ENCODE measurements at regions not wholly inside any gene's neighbourhood (a gene's known extent, or its start where the extent isn't known, plus 50 kb on each side); places are given as distances from the start of the nearest gene placed in this dataset.

DNA sequence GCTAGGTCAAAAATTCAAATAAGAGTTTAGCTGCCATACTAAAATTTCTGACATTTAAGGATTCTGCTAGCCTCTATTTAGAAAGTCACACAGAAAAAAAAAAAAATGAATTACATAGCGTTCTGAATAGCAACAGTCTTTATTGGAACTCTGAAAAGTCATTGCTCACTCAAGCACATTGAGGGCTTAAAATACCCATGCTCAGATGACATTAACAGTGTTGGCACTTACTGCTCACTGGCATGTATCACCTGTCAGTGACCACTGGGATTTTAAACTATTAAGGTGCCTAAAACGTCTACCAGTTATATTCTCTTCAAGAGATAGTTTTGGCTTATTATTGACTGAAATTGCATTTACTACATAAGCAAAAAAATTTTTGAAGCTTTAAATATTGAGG is 468.0 kb upstream of the SPHKAP start:
- DNase-seq, result no peak

DNA sequence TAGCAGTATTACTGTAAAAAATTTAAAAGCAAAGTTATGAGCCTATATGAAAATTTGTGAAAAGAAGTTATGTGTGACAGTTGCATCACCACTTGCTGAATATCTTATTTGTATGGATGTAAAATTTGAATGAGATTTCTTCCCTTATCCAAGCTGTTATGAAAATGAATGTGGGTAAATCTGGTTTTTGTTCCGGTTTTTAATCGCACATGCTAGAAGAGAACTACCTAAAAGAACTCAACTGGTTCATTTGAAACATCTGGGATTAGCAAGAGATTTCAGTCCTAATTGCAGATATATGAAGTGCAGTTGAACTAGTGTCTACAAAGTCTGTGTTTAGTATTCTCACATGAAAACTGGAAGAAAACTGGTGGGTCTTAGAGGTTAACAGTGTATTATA is 467.1 kb upstream of the SPHKAP start:
- DNase-seq, result no peak

DNA sequence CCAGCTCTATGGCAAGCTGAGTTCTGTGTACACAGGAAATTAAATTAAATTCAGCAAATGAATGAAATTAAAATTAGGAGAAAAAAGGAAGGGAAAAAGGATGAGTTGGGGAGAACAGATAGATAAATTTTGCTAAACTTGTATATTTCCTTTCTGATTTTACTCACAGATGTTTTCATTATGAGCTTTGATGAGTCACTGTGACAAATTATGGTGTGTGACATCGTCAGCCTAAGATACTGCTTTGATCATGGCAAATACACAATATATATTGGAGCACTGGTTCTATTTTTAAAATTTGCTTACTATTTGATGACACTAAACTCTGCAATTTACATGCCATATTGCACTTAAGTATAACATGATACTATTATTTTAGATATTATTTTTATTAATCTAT is 464.6 kb upstream of the SPHKAP start:
- no peak for DNase-seq

DNA sequence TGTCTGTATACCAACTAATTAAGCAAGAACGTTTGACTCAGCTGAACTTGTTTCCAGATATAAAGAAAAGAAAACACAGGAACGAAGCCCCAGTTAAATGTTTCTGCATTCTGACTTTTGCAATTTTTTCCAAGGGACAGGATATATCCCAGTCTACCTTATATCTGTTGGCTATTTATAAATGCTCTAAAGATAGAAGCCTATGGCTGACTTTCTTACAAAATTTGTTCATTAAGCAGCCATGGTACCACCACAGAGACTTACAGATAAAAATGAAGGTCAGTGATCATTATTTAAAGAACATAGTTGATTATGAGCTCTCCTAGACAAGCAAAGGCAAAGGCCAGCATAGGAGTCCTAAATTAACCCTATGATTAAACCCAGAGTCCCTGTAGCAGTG is 462.7 kb upstream of the SPHKAP start:
- DNase-seq, result no peak

DNA sequence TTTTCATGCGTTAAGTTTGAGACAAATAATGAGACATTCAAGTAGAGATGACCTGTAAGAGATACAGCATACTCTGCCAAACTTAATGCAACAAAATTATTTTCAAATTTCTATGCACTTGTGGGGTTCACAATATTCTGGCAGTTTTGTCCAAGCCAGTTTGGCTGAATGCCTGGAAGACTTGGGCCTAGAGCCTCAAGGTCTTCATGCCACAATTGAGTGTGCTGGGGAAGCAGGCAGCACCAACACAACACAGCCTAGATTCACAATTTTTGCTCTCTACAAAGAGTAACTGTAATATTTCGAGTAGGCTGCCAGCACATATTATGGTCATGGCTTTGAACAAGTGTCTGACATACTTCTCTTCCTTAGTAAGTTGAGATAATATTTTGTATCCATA is 461.4 kb upstream of the SPHKAP start:
- DNase-seq, result no peak

DNA sequence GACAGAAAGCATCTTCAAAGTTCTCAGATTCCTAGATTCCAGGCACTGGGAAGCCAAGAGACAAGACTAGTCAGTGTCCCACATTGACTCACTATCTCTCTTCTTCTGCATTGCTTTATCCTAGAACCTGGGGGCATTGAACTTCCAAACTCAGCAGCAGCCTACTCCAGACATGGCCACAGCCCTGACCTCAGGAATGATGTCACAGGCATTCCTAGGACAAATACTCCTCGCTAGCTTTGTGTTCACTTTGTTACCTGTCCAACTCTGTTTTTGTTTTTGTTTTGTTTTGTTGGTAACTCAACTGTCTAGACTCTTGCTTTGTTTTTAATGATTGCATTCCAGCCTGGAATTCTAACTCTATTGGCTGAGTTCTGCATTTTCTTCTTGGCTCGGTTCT is 449.3 kb upstream of the SPHKAP start:
- no peak for DNase-seq

DNA sequence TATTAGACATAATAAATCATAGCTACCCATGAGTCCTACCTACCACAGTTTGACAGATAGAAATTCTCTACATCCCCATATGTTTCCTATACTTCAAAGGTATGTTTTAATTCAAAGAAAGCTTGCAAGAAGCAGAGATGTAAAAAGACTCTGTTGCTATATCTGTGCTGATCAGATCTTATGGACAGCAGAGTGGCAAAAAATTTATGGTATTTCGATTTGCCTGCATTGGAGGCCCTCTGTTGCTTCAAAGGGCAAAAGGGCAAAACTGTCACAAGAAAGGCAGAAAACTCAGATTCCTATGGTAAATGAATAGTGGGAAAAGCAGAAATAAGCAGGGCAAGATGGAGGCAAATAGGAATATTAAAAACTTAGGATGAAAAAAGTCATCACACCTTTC is 447.8 kb upstream of the SPHKAP start:
- no peak for DNase-seq

DNA sequence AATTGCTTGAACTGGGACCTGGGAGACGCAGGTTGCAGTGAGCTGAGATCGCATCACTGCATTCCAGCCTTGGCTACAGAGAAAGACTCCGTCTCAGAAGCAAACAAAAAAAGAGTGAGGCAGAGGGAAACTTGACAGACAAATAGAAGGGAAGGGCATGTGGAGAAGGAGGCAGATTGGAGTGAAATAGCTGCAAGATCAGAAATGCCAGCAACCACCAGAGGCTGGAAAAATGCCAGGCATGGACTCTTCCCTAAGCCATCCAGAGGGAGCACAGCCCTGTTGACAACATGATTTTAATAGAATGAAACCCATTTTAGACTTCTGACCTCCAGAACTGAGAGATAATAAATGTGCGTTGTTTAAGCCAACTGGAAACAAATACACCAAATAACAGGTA is 447.2 kb upstream of the SPHKAP start:
- no peak for DNase-seq

DNA sequence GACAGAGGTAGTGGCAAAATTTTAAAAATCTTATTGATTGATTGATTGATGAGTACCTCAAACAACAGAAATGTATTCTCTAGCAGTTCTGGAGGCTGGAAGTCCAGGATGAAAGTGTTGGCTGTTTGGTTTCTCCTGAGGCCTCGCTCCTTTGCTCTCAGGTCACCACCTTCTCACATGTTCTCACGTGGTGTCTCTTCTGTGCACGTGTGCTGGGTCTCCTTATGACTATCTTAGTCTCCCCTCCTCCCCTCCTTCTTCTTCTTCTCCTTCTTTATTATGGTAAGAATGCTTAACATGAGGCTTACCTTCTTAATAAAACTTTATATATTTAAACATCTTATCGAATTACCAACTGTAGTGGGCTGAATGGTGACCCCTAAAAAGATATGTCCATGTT is 446.0 kb upstream of the SPHKAP start:
- no peak for DNase-seq

DNA sequence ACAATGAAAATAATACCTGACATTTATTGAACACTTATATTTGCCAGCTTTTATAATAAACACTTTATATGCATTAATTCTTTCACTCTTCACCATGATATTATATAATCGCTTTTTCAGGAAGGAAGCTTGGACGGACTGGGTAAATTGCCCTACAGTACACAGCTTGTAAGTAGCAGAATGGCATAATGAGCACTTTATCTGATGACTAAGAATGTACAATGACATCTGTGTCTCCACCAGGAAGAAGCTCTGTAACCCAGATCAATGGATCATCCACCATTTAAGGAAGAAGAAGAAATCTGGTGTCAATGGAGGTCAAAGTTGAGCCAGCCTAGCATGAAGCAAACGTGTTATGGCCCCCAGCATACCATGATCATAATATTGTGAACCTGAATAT is 444.0 kb upstream of the SPHKAP start:
- DNase-seq, result no peak

DNA sequence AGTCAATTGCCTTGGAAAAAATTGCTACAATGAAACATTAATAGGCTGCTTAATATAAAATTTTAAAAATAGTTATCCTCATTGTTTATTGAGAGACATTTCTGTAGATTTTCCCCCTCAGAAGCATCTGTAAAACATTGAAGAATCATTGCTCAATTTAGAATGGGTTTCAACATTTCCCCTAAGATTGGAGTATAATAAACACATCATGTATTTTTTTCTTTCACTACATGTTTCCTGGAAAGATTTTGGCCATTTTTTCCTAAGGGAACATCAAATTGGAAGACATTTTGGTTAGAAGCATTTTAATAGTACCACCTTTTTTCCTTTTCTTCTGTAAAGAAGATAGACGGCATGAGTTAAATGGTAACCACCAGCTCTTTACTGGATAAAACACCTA is 443.2 kb upstream of the SPHKAP start:
- DNase-seq, result no peak

DNA sequence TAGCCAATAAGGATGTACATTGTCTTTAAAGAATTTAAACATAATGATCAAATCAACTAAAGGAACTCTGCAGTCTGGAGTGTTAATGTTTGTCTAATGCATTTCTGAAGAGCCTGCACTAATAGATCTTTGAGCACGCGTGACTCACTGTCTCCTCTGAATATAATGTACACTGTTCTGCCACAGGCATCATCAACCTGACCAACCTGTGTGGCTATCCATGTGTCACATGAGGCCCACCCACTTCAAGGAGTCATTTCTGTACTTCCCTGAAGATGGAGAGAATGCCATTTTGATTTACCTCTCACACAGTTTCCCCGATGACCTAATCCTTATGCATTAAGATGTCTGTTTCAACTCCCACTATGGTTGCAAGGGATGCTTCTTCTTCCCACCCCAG is 434.0 kb upstream of the SPHKAP start:
- no peak for DNase-seq

DNA sequence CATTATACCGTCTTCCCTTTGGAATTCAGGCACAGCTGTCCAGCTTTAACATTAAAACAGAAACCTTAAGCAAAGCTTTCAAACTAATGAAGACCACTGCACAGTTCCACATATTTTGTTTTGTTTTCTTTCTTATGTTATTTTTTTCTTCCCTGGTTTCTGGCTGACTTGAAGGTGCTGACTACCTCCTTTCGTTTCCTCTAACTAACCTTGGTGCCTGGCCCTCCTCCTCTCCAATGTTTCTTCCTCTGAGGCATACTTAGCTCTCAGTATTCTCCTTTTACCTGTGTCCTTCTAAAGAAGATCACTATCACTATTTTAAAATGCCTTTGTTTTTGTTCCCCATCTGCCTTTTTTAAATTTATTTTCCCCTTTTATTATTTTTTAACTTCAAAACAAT is 433.3 kb upstream of the SPHKAP start:
- no peak for DNase-seq

DNA sequence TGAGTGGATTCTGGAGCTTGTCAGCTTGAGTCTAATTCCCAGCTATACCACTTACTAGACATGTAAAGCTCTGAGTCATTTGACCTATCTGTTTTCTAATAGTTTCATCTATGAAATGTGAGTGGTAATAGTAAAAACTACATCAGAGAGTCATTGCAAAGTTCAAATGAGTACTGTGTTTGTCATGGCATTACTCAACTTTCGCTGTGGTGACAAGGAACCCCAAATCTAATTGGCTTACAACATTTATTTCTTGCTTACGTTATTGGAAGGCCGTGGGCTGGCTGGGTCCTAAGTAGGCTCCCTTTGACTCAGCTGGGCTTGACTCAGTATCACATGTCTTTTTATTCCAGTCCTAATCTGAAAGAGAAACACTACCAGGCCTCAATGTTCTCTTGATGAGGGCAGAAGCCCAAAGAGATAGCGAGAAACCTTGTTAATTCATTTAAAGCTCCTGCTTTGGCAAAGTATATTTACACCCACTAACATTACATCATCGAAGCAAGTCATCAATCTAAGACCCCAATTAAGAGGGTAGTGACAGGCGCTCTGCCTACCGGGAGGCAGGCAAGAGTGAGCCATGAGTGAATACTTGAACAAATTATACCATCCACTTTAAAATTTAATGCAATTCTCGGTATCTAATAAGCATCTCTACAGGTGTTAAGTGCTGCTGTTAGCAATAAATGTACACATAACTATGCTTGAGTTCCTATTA is 431.8 kb upstream of the SPHKAP start:
- DNase-seq, result peak in 1 of 2 donors; percentile 2

DNA sequence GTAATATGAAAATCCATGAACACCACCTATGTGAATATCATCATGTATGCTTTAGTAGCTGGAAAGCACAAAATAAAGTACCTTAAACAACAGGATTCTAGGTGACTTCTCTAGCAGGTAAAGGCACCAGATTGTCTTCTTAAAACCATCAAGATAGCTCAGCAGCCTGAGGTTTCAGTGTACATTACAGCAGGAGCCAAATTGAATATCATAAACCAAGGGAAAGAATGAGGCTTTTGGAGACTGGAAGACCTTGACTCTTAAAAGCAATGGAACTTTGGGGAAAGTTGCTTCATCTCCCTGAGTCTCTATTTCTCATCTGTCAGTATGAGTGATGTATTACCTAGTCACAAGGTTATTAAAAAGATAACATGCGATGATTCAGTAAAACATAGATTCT is 429.7 kb upstream of the SPHKAP start:
- no peak for DNase-seq

DNA sequence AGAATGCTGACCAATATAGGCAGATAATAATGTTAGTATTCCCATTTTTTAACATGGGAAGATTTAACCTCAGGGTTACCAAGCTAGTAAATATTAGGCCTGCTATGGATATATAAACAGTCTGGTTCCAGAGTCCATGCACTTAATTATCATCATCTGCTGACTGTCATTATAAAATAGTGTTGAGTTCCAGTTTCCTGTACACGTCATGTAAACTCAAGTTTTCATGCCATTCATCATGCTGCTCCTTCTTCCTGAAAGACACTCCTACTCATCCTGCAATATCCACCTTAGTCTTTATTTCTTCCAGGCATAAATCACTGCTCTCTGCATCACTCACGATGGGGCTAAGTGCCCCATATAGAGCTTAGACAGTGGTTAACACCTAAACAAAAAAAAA is 420.8 kb upstream of the SPHKAP start:
- no peak for DNase-seq

DNA sequence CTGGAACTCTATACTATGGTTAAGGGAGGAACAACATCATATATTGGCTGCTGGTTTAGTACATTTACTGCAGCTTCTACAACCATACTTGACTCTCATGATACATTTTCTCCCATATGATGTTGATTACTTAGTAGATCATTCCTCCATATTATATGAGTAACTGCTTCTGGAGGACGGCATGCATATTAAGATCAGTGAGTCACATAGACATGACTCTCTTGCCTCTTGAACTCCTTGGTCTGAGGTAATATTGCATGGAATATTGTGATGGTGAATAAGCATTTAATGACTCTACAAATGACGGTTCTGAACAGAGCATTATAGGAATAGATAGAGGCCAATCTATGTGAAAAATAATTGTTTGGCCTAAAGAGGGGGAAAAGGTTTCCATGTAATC is 418.8 kb upstream of the SPHKAP start:
- no peak for DNase-seq

DNA sequence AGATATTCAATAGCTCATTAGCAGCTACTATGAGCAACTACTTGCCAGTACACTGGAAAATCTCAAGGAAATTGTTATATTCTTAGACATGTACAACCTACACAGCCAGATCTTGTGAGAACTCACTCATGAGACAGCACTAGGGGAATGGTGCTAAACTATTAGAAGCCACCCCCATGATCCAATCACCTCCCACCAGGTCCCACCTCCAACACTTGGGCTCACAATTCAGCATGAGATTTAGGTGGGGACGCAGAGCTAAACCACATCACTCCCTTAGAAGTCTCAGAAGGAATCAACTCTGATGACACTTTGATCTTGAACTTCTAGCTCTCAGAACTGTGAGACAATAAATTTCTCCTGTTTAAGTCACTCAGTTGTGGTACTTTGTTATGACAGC is 418.3 kb upstream of the SPHKAP start:
- DNase-seq, result no peak

DNA sequence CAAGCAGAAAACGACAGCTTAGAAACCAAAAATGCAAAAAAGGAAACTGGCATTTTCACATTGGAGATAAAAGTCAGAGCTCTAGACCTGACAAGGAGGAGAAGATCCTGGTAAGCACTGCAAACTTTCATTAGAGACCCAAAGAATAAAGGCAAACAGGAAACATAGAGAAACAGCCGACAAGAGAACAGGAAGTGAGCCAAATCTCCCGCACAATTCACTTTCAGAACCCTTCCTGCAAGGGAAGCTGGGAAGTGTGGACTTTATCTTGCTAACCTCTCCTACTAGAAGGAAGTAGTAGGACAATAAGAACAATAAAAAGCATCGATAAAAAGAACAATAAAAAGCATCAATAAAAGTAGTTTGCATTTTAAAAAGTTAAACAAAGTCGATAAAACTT is 417.8 kb upstream of the SPHKAP start:
- DNase-seq, result no peak

DNA sequence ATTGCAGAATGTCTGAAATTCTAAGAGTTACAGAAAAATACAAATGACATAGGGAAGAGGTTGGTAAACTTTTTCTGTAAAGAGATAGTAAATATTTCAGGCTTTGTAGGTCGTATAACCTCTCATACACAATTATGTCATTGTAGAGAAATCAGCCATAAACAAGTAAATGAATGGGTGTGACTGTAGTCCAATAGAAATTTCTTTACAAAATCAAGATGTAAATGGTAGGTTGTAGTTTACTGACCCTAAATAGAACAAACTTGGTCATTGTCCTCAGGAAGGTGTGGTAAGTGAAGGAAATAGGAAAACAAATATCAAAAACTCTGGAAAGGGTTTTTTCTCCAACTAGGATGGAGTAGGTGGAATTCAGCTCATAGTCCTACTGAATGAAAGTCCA is 415.5 kb upstream of the SPHKAP start:
- no peak for DNase-seq

DNA sequence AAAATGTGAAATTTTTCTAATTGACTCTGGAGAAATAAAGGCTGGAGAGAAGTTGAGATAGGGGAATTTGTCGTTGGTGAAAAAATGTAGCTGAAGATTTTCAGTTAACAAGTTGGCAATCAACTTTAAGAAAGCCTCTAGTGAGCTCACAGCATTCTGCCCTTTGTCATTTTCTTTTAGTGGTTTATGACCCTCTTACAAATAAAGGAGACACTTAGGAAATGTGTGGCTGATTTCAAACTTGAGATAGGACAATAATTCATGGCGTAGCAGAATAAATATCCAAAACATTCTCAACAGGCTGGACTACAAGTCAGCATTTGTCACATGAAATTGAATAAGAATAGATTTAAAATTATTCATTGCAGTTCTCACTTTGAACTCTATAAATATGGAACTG is 412.5 kb upstream of the SPHKAP start:
- no peak for DNase-seq

DNA sequence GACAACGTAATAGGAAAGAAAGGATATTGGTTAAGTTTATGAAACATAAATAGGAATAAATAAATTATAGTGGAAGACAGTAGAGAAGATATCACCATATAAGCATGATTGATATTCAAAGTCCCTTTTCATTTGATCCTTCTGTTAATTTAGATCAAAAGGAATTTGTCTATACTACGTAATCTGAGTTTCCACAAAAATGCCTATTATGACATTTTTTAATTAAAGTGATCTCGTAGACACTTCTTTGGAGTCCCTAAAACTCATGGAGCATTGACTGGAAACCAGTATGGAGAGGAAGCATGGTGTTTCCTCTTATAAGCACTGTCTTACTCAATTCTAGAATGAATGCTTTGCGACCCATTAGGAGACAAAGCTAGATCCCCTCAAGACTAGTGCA is 411.4 kb upstream of the SPHKAP start:
- no peak for DNase-seq

DNA sequence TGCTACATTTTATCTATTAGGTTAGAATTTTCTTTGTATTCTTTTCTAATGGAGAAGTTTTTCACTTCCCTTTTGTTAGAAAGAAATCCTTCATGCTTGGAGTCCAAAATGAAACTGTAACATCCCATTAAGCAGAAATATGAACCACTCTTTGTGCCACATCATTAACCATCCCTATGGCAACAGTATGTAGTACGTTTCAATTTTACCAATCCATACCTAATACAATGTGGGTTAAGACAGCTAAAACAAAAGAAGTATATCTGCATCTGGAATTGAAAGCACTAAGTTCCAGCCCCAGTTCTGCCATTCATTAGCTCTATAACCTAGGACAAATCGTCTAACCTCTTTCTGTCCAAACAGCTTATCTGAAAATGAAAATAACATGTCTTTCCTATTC is 409.2 kb upstream of the SPHKAP start:
- no peak for DNase-seq

DNA sequence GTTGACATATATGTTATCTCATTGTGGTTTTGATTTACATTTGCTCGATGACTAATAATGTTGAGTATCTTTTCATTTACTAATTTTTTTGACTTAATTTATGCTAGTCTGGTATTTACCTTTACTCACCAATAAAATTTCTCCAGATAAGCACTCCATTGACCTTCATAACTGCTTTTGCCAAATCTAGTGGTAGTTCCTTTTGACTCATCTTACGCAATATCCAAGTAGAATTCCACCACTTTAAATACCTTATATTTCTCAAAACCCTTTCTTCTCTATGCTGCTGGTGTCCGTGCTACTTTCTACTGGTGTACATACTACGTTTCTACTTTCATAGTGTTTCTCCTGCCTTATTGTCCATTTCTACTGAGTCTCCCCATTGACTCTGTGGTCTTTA is 407.6 kb upstream of the SPHKAP start:
- DNase-seq, result no peak

DNA sequence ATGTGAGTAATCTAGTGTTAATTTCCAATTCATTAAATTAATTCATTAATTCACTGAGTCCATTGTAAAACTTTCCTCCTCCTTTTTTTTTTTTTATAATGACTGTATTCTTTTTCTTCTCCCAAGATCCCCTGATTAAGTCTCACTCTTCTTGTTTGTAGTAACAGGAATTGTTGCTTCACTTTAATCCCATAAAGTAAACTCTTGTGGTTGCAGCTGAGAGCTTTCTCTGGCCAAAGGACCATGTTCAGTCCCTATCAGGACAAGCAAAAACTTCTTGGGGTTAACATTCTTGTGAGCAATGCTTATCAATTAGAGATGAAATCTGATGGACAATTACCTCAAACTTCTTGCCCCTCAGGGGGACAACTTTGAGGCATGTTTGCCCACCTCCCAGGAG is 400.2 kb upstream of the SPHKAP start:
- DNase-seq, result no peak

DNA sequence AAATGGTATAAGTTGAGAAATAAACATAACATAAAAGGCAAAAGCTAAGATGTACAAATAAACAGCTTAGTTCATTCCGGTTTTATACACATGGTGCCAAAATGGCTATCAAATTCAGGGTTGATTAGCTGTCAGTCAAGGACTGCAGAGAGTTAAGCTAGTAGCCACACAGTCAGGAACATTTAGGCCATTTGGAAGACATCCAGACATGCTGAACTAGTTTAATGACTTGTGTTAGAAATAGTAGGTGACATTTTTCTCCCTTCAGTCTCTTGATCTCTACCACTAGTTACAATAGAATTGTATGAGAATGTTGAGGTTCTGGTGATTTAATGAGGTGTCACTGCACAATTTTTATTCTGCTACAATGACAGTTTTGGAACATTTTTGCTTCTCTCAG is 394.4 kb upstream of the SPHKAP start:
- no peak for DNase-seq
